SK-N-SH (cell line): ENCODE measurements at regions not wholly inside any gene's neighbourhood (a gene's known extent, or its start where the extent isn't known, plus 50 kb on each side); places are given as distances from the start of the nearest gene placed in this dataset.

Experiments used
- CTCF ChIA-PET: fragments of 300-600, 350-600 bp; formaldehyde crosslinking; extraction: SDS; loops from one replicate; lab custom pipeline; 2021; lab: Yijun Ruan, JAX
- POLR2A ChIA-PET: fragments of 350-600 bp; sonication (Branson Sonifier 250); formaldehyde crosslinking; extraction: SDS; loops from one replicate; lab custom pipeline; 2020; ENCODE audit warnings: antibody characterized with exemption, inconsistent platforms; lab: Yijun Ruan, JAX
- DNase-seq: peaks from one replicate; pipeline ENCODE4 v3.0.0; 2012
- H2AFZ ChIP-seq: fragments of 200-600 bp; sonication (generic); 2 replicates; pipeline ENCODE4 v1.8.1; 2016; ENCODE audit warnings: antibody characterized with exemption, mild to moderate bottlenecking, low read depth
- H3F3A ChIP-seq: fragments of 200-600 bp; sonication (generic); replicated peaks from 2 replicates; pipeline ENCODE3; 2016; ENCODE audit warnings: antibody characterized with exemption, mild to moderate bottlenecking; ENCODE audit not compliant: insufficient read depth
- H3K27ac ChIP-seq, 2 experiments: fragments of 200-500 bp in 1 of 2; fragments of 200-600 bp in 1 of 2; sonication (Bioruptor generic) in 1 of 2; sonication (generic), shearing (Covaris generic) in 1 of 2; 2 replicates each; pipeline versions ENCODE4 v1.5.1 to v1.6.1; 2014 to 2016; ENCODE audit warnings: low read depth in 2 of 2, inconsistent platforms in 1 of 2, low read length in 1 of 2, mild to moderate bottlenecking in 1 of 2, mixed read lengths in 1 of 2
- H3K27me3 ChIP-seq: fragments of 200-600 bp; sonication (generic), shearing (Covaris generic); 2 replicates; pipeline ENCODE4 v1.6.1; 2016; ENCODE audit warnings: mixed run types; ENCODE audit not compliant: insufficient read depth
- H3K36me3 ChIP-seq, 2 experiments: fragments of 200-500 bp in 1 of 2; fragments of 200-600 bp in 1 of 2; sonication (Bioruptor generic) in 1 of 2; sonication (generic) in 1 of 2; replicated peaks in 1 of 2; 2 replicates each; pipeline versions ENCODE3 to v1.5.1; 2014 to 2016; ENCODE audit warnings: low read length in 1 of 2, mild to moderate bottlenecking in 1 of 2; ENCODE audit not compliant: insufficient read depth in 2 of 2, control insufficient read depth in 1 of 2
- H3K4me1 ChIP-seq, 2 experiments: fragments of 200-500 bp in 1 of 2; fragments of 200-600 bp in 1 of 2; sonication (Bioruptor generic) in 1 of 2; sonication (generic), shearing (Covaris generic) in 1 of 2; 2 replicates each; pipeline versions ENCODE4 v1.5.1 to v1.6.1; 2014 to 2016; ENCODE audit warnings: low read depth in 1 of 2, low read length in 1 of 2, mixed run types in 1 of 2; ENCODE audit not compliant: insufficient read depth in 2 of 2, control insufficient read depth in 1 of 2
- H3K4me2 ChIP-seq: fragments of 200-600 bp; sonication (generic), shearing (Covaris generic); 2 replicates; pipeline ENCODE4 v1.6.1; 2017; ENCODE audit warnings: mixed run types
- H3K4me3 ChIP-seq, 2 experiments: fragments of 200-500 bp in 1 of 2; fragments of 200-600 bp in 1 of 2; sonication (Bioruptor generic) in 1 of 2; sonication (generic), shearing (Covaris generic) in 1 of 2; 2 replicates each; pipeline versions ENCODE4 v1.5.1 to v1.8.1; 2014 to 2016; ENCODE audit warnings: low read depth in 2 of 2, inconsistent platforms in 1 of 2, low read length in 1 of 2, mild to moderate bottlenecking in 1 of 2, mixed read lengths in 1 of 2, moderate library complexity in 1 of 2
- H3K79me2 ChIP-seq: fragments of 200-600 bp; sonication (generic); 2 replicates; pipeline ENCODE4 v1.8.1; 2017; ENCODE audit warnings: mild to moderate bottlenecking; ENCODE audit not compliant: insufficient read depth
- H3K9ac ChIP-seq: fragments of 200-600 bp; sonication (generic); 2 replicates; pipeline ENCODE4 v1.6.1; 2017; ENCODE audit warnings: mixed run types
- H3K9me2 ChIP-seq: fragments of 200-600 bp; sonication (generic); 2 replicates; pipeline ENCODE4 v1.6.1; 2017; ENCODE audit warnings: mixed run types
- H3K9me3 ChIP-seq: fragments of 200-600 bp; sonication (generic); 2 replicates; pipeline ENCODE4 v1.6.1; 2017; ENCODE audit warnings: mixed run types, mild to moderate bottlenecking, moderate library complexity
- H4K20me1 ChIP-seq: fragments of 200-600 bp; sonication (generic); 2 replicates; pipeline ENCODE4 v1.6.1; 2017; ENCODE audit warnings: mild to moderate bottlenecking, mixed run types; ENCODE audit not compliant: insufficient read depth
- ELF1 ChIP-seq: IDR thresholded peaks from 2 replicates; pipeline ENCODE4 v1.4.0; 2012
- EP300 ChIP-seq, 2 experiments: IDR thresholded peaks; 2 replicates each; pipeline versions ENCODE4 v1.4.0 to v1.6.1; 2012; ENCODE audit warnings: borderline replicate concordance in 1 of 2, low read depth in 1 of 2, low read length in 1 of 2
- FOXJ3 ChIP-seq: sonication (generic); formaldehyde crosslinking; IDR thresholded peaks from 2 replicates; pipeline ENCODE4 v1.5.1; 2020; ENCODE audit warnings: mild to moderate bottlenecking, missing genetic modification reagents
- FOXM1 ChIP-seq: IDR thresholded peaks from 2 replicates; pipeline ENCODE4 v1.4.0; 2012; ENCODE audit warnings: low read depth, mild to moderate bottlenecking
- GATA2 ChIP-seq: sonication (generic); formaldehyde crosslinking; IDR thresholded peaks from 2 replicates; pipeline ENCODE4 v1.5.0; 2020; ENCODE audit warnings: mild to moderate bottlenecking, missing genetic modification reagents
- JUND ChIP-seq: IDR thresholded peaks from 2 replicates; pipeline ENCODE4 v1.4.0; 2012
- MEF2A ChIP-seq: IDR thresholded peaks from 2 replicates; pipeline ENCODE4 v1.4.0; 2012; ENCODE audit warnings: low read depth, borderline replicate concordance
- RAD21 ChIP-seq: IDR thresholded peaks from 2 replicates; pipeline ENCODE4 v1.6.1; 2012; ENCODE audit warnings: mild to moderate bottlenecking, low read length
- RCOR1 ChIP-seq: fragments of 150-350 bp; IDR thresholded peaks from 2 replicates; pipeline ENCODE4 v1.6.1; 2017; ENCODE audit warnings: antibody characterized with exemption, low read length
- REST ChIP-seq: IDR thresholded peaks from 2 replicates; pipeline ENCODE4 v1.6.1; 2012; ENCODE audit warnings: mild to moderate bottlenecking, low read depth, low read length, moderate library complexity
- RFX5 ChIP-seq: IDR thresholded peaks from 2 replicates; pipeline ENCODE4 v1.6.1; 2012; ENCODE audit warnings: mild to moderate bottlenecking, improper control_type of control experiment, low read length
- SMC3 ChIP-seq: IDR thresholded peaks from 2 replicates; pipeline ENCODE4 v1.6.1; 2012; ENCODE audit warnings: low read depth, low read length, improper control_type of control experiment
- TAF1 ChIP-seq: IDR thresholded peaks from 2 replicates; pipeline ENCODE4 v1.6.1; 2012; ENCODE audit warnings: low read depth, mild to moderate bottlenecking, low read length, moderate library complexity, borderline replicate concordance
- USF2 ChIP-seq: fragments of 150-350 bp; IDR thresholded peaks from 2 replicates; pipeline ENCODE4 v1.6.1; 2017; ENCODE audit warnings: antibody characterized with exemption, low read length, low read depth, borderline replicate concordance
- WGBS: methylation state at CpG from one replicate; pipeline ENCODE4 v1.1.6; 2017; ENCODE audit warnings: low lambda C conversion rate; 5-methylcytosine and 5-hydroxymethylcytosine counted together
- TF ChIP-seq, protein P1 (sequence below): fragments of 200-600 bp; sonication (generic); IDR thresholded peaks from 2 replicates; pipeline ENCODE4 v1.6.1; 2017; ENCODE audit warnings: antibody characterized with exemption, mild to moderate bottlenecking, moderate library complexity

- WGBS: 64% methylated on average over 2 of the region's 2 CpGs
Observed at GRCh38 chr11:80307676-80308075, 866.8 kb upstream of the TENM4 start.

DNA sequence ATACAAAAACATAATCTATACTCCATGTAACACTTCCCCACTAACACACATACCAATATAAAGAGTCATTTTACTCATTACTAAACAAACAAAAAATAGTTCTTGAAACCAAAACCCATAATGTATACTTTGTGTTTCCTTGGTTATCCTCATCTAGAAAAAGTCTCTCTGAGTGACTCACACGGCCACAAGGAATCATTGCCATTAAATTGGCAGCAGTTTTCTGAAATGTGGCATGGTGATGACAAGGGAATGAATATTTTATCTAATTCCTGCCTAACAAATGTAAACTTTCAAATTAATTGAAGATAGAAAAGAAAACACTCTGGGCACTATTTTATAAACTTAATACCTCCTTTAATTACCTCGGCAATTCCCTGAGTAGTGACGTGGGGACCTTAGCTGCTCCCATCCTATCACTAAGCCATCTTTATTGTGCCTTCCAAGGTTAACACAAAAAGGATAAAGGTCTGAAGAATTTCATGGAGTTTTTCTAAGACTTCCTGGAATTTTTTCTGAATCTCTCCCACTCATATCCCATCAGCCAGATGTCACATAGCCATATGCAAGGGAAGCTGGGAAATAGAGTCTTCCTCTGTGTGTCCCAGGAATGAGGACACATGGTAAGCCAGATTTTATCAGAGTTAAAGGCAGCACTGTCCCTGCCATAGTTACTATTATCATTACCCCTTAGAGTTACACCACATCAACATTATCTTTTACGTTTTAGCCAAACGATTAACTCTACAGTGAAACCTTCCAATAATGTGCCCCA, 857.2 kb upstream of the TENM4 start:
- no peak for DNase-seq
- no peaks in the 10 kb centered on the region for H3K27me3 ChIP-seq
- CTCF ChIA-PET: no interaction called here
- H4K20me1 ChIP-seq: no peaks in the 10 kb centered on the region
- no peak overlapping the region for H2AFZ ChIP-seq
- H3K4me3 ChIP-seq: no peak overlapping the region
- no peak overlapping the region for H3K4me2 ChIP-seq
- no peak overlapping the region for H3K27ac ChIP-seq
- H3K9me2 ChIP-seq: no peaks in the 10 kb centered on the region
- H3K79me2 ChIP-seq: no peaks in the 10 kb centered on the region
- no peaks in the 10 kb centered on the region for H3K4me1 ChIP-seq
- H3F3A ChIP-seq: no peaks in the 10 kb centered on the region
- POLR2A ChIA-PET: no interaction called here
- H3K36me3 ChIP-seq: no peaks in the 10 kb centered on the region
- no peak overlapping the region for H3K9ac ChIP-seq
- WGBS: 38% methylated on average over 5 of the region's 5 CpGs
- no peaks in the 10 kb centered on the region for H3K9me3 ChIP-seq
- TF ChIP-seq ELF1: no peak
- TF ChIP-seq RCOR1: no peak
- no peak for TF ChIP-seq MEF2A
- TF ChIP-seq FOXJ3 (CRISPR knock-in tag): no peak
- TF ChIP-seq, protein P1, sequence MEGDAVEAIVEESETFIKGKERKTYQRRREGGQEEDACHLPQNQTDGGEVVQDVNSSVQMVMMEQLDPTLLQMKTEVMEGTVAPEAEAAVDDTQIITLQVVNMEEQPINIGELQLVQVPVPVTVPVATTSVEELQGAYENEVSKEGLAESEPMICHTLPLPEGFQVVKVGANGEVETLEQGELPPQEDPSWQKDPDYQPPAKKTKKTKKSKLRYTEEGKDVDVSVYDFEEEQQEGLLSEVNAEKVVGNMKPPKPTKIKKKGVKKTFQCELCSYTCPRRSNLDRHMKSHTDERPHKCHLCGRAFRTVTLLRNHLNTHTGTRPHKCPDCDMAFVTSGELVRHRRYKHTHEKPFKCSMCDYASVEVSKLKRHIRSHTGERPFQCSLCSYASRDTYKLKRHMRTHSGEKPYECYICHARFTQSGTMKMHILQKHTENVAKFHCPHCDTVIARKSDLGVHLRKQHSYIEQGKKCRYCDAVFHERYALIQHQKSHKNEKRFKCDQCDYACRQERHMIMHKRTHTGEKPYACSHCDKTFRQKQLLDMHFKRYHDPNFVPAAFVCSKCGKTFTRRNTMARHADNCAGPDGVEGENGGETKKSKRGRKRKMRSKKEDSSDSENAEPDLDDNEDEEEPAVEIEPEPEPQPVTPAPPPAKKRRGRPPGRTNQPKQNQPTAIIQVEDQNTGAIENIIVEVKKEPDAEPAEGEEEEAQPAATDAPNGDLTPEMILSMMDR: no peak
- no peak for TF ChIP-seq JUND
- no peak for TF ChIP-seq RAD21
- TF ChIP-seq RFX5: no peak
- no peak for TF ChIP-seq GATA2 (CRISPR knock-in tag)
- TF ChIP-seq USF2: no peak
- TF ChIP-seq TAF1: no peak

More at GRCh38 chr11:80307676-80308075, 866.8 kb upstream of the TENM4 start:
- no peaks in the 10 kb centered on the region for H4K20me1 ChIP-seq
- no peak for DNase-seq
- H3K4me2 ChIP-seq: no peak overlapping the region
- no peaks in the 10 kb centered on the region for H3K9me3 ChIP-seq
- no peaks in the 10 kb centered on the region for H3K4me1 ChIP-seq
- no peak overlapping the region for H3K9ac ChIP-seq
- no peak overlapping the region for H2AFZ ChIP-seq
- H3K79me2 ChIP-seq: no peaks in the 10 kb centered on the region
- CTCF ChIA-PET: no interaction called here
- H3K27me3 ChIP-seq: no peaks in the 10 kb centered on the region
- H3K4me3 ChIP-seq: no peak overlapping the region
- H3K9me2 ChIP-seq: no peaks in the 10 kb centered on the region
- H3F3A ChIP-seq: no peaks in the 10 kb centered on the region
- H3K36me3 ChIP-seq: no peaks in the 10 kb centered on the region
- no peak overlapping the region for H3K27ac ChIP-seq
- TF ChIP-seq REST (no peak), SMC3 (no peak), RCOR1 (no peak), FOXM1 (no peak), EP300 (IDR thresholded peaks at IDR 0.05; ENCODE audit: borderline replicate concordance in 1 of 2, low read depth in 1 of 2, low read length in 1 of 2) (no peak)
- TF ChIP-seq, all 33 proteins: peak for 0
- POLR2A ChIA-PET: no interaction called here
